ENCODE measurements at regions not wholly inside any gene's neighbourhood (a gene's known extent, or its start where the extent isn't known, plus 50 kb on each side); places are given as distances from the start of the nearest gene placed in this dataset.

DNA sequence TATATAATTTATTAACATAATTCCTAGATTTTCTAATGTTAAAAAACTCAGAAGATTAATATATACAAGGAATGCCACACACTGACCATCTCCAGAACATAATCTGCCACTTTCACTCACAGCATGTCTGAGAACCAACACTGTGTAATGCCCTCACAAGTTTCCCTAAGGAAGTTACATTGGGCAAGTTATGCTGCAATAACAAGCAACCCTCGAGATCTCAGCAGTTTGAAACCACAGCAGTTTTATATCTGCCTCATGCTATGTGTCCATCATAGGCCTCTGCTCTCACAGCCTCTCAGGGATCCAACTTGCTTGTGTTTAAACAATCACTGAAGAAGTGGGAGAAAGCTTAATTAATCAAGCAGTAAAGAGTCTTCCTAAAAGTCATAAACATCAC lies 250.0 kb upstream of the SLC7A11 start:
- TF ChIP-seq, protein P1, sequence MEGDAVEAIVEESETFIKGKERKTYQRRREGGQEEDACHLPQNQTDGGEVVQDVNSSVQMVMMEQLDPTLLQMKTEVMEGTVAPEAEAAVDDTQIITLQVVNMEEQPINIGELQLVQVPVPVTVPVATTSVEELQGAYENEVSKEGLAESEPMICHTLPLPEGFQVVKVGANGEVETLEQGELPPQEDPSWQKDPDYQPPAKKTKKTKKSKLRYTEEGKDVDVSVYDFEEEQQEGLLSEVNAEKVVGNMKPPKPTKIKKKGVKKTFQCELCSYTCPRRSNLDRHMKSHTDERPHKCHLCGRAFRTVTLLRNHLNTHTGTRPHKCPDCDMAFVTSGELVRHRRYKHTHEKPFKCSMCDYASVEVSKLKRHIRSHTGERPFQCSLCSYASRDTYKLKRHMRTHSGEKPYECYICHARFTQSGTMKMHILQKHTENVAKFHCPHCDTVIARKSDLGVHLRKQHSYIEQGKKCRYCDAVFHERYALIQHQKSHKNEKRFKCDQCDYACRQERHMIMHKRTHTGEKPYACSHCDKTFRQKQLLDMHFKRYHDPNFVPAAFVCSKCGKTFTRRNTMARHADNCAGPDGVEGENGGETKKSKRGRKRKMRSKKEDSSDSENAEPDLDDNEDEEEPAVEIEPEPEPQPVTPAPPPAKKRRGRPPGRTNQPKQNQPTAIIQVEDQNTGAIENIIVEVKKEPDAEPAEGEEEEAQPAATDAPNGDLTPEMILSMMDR (conservative IDR thresholded peaks at IDR 0.05 in 1 of 2, IDR thresholded peaks at IDR 0.05 in 1 of 2; ENCODE audit: extremely low read depth in 1 of 2, insufficient read depth in 1 of 2, low read depth in 1 of 2, low read length in 2 of 2), result no peak
- TF ChIP-seq EZH2 (IDR thresholded peaks at IDR 0.05; ENCODE audit: borderline replicate concordance, low read length), result no peak
